ENCODE measurements at regions not wholly inside any gene's neighbourhood (a gene's known extent, or its start where the extent isn't known, plus 50 kb on each side); places are given as distances from the start of the nearest gene placed in this dataset.
A peak's percentile ranks its signal among the peaks of the same experiment; 100 is the strongest.

DNA sequence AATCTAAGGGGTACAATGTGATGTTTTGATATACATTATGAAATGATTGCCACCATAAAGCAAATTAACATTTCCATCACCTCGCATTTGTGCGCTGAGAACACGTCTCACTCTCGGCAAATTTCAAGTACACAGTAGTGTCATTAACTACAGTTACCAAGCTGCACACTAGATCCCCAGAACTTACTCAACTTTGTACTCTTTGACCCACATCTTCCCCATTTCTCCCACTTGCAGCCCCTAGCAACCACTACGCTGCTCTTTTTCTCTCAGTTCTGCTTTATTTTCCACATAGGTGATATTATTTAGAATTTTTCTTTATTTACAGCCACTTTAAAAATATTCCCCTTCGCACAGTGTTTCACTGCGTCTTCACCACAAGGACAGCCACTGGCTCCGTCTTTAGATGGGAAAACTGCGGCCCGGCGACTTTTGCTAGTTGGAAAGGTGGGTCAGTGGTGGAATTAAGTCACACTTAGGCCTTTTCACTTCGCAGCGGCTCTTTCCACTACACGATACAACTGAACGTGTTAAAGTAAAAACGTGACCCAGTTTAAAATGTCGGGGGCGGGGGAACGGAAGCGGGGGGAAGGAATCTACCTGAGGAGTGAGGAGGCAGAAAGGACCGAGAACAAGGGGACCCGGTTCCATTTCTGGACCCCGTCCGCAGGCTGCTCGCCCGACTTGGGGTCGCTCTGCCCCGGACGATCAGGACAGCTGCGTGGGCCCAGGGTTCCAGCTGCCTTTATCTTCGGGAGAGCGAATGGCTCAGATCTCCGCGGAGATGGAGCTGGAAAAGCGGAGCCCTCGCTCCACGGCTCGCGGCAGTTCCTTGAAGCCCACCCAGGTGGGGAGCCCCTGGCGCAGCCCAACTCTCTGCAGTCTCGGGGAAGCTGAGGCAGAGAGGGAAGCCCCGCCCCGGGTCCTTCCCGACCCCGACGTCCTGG is 486.1 kb downstream of the UQCRFS1 start:
- ChIA-PET CTCF (interaction anchor here (0.6 to 11.7 kb wide), 36 partner anchors 9 to 774 kb away, joined by 3 to 104 read pairs (median 4); no protein-coding TSS in a partner anchor), POLR2A (interaction anchor here (0.5 to 1.7 kb wide), 8 partner anchors 10 to 1261 kb away, joined by 3 to 9 read pairs (median 4); no protein-coding TSS in a partner anchor)
- no peaks in the 10 kb centered on the region; the same call in none of the 2 replicates for H3K9me3 ChIP-seq (ENCODE audit: control insufficient read depth, insufficient read depth, low read depth, low read length)
- H3K36me3 ChIP-seq (ENCODE audit: control insufficient read depth in 2 of 2, insufficient read depth in 1 of 2, low read length in 2 of 2), result peaks cover 0 to 38% of the 10 kb centered on the region in 2 experiments; a peak in 2 of 3 replicates
- peaks cover 8% of the 10 kb centered on the region for H3K4me1 ChIP-seq (ENCODE audit: control insufficient read depth, insufficient read depth, low read length)
- peak overlapping the region; percentile 69; the same call in 1 of the 2 replicates for H3K27ac ChIP-seq (ENCODE audit: extremely low read depth, low read depth, low read length)
- H3K4me3 ChIP-seq (ENCODE audit: low read depth, low read length), result peak overlapping the region; percentile 66
- no peak for TF ChIP-seq ZNF707 (tag by site-specific recombination; IDR thresholded peaks at IDR 0.05)
- no peak for TF ChIP-seq WT1 (tag by site-specific recombination; IDR thresholded peaks at IDR 0.05)
- no peak for TF ChIP-seq ZNF19 (tag by site-specific recombination; IDR thresholded peaks at IDR 0.05; ENCODE audit: low read depth)
- no peak for TF ChIP-seq ZNF626 (tag by site-specific recombination; IDR thresholded peaks at IDR 0.05)
- TF ChIP-seq ZNF10 (tag by site-specific recombination; IDR thresholded peaks at IDR 0.05), result no peak
- no peak for TF ChIP-seq ZNF175 (tag by site-specific recombination; IDR thresholded peaks at IDR 0.05)
- TF ChIP-seq ZSCAN30 (tag by site-specific recombination; IDR thresholded peaks at IDR 0.05), result no peak
- TF ChIP-seq PRDM1 (tag by site-specific recombination; IDR thresholded peaks at IDR 0.05), result no peak; the same call in 1 of the 2 replicates
- TF ChIP-seq ZNF214 (tag by site-specific recombination; IDR thresholded peaks at IDR 0.05; ENCODE audit: borderline replicate concordance), result no peak
- TF ChIP-seq BCL11B (tag by site-specific recombination; IDR thresholded peaks at IDR 0.05; ENCODE audit: low read depth), result 0 out of 2 replicates have a peak, but pooled peaks have one; percentile 13
- TF ChIP-seq ZNF184 (tag by site-specific recombination; IDR thresholded peaks at IDR 0.05), result no peak
- TF ChIP-seq, protein P1, sequence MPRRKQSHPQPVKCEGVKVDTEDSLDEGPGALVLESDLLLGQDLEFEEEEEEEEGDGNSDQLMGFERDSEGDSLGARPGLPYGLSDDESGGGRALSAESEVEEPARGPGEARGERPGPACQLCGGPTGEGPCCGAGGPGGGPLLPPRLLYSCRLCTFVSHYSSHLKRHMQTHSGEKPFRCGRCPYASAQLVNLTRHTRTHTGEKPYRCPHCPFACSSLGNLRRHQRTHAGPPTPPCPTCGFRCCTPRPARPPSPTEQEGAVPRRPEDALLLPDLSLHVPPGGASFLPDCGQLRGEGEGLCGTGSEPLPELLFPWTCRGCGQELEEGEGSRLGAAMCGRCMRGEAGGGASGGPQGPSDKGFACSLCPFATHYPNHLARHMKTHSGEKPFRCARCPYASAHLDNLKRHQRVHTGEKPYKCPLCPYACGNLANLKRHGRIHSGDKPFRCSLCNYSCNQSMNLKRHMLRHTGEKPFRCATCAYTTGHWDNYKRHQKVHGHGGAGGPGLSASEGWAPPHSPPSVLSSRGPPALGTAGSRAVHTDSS (tag by site-specific recombination; IDR thresholded peaks at IDR 0.05), result no peak
- no peak for TF ChIP-seq ZNF571 (tag by site-specific recombination; IDR thresholded peaks at IDR 0.05)
- no peak for TF ChIP-seq PRDM10 (tag by site-specific recombination; IDR thresholded peaks at IDR 0.05)
- TF ChIP-seq, protein P2, sequence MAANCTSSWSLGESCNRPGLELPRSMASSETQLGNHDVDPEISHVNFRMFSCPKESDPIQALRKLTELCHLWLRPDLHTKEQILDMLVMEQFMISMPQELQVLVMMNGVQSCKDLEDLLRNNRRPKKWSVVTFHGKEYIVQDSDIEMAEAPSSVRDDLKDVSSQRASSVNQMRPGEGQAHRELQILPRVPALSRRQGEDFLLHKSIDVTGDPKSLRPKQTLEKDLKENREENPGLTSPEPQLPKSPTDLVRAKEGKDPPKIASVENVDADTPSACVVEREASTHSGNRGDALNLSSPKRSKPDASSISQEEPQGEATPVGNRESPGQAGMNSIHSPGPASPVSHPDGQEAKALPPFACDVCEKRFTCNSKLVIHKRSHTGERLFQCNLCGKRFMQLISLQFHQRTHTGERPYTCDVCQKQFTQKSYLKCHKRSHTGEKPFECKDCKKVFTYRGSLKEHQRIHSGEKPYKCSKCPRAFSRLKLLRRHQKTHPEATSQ (tag by site-specific recombination; IDR thresholded peaks at IDR 0.05), result no peak
- TF ChIP-seq ZNF654 (tag by site-specific recombination; IDR thresholded peaks at IDR 0.05; ENCODE audit: low read depth), result no peak
- no peak for TF ChIP-seq ZNF529 (tag by site-specific recombination; IDR thresholded peaks at IDR 0.05; ENCODE audit: insufficient replicate concordance)
- no peak for TF ChIP-seq ZNF600 (tag by site-specific recombination; IDR thresholded peaks at IDR 0.05)
- TF ChIP-seq, protein P3, sequence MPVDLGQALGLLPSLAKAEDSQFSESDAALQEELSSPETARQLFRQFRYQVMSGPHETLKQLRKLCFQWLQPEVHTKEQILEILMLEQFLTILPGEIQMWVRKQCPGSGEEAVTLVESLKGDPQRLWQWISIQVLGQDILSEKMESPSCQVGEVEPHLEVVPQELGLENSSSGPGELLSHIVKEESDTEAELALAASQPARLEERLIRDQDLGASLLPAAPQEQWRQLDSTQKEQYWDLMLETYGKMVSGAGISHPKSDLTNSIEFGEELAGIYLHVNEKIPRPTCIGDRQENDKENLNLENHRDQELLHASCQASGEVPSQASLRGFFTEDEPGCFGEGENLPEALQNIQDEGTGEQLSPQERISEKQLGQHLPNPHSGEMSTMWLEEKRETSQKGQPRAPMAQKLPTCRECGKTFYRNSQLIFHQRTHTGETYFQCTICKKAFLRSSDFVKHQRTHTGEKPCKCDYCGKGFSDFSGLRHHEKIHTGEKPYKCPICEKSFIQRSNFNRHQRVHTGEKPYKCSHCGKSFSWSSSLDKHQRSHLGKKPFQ (tag by site-specific recombination; IDR thresholded peaks at IDR 0.05), result no peak
- TF ChIP-seq ZNF530 (tag by site-specific recombination; IDR thresholded peaks at IDR 0.05; ENCODE audit: low read depth), result no peak
- no peak for TF ChIP-seq ZNF24 (tag by site-specific recombination; IDR thresholded peaks at IDR 0.05)
- TF ChIP-seq SCRT2 (tag by site-specific recombination; IDR thresholded peaks at IDR 0.05), result 0 out of 2 replicates have a peak, but pooled peaks have one; percentile 9
- TF ChIP-seq ZNF76 (tag by site-specific recombination; IDR thresholded peaks at IDR 0.05; ENCODE audit: borderline replicate concordance, low read depth), result no peak
- no peak for TF ChIP-seq ZNF521 (tag by site-specific recombination; IDR thresholded peaks at IDR 0.05)
- TF ChIP-seq ZNF610 (tag by site-specific recombination; IDR thresholded peaks at IDR 0.05; ENCODE audit: borderline replicate concordance), result no peak
- TF ChIP-seq ZBTB21 (tag by site-specific recombination; IDR thresholded peaks at IDR 0.05), result peak; percentile 46; the same call in 1 of the 2 replicates
- no peak for TF ChIP-seq ZNF639 (tag by site-specific recombination; IDR thresholded peaks at IDR 0.05)
